HepG2 (cell line): ENCODE measurements at regions not wholly inside any gene's neighbourhood (a gene's known extent, or its start where the extent isn't known, plus 50 kb on each side); places are given as distances from the start of the nearest gene placed in this dataset.

ENCODE experiments used
- ATAC-seq: fragments of 200-7000 bp; cut with Tn5 transposase; 3 replicates; pipeline ENCODE4 v1.9.1; 2020; ENCODE audit warnings: mild to moderate bottlenecking, moderate library complexity
- BruUV-seq: library from RNA; stranded (reverse); fragments of 400-500 nt; replicated peaks from 2 replicates; lab custom pipeline; 2021; lab: Mats Ljungman, UMichigan
- CTCF ChIA-PET: fragments of 300-600 bp; formaldehyde crosslinking; extraction: SDS; loops from one replicate; lab custom pipeline; 2021; ENCODE audit warnings: low total read pairs, inconsistent platforms, low intra/inter-chr PET ratio; lab: Yijun Ruan, JAX
- POLR2A ChIA-PET: fragments of 350-600 bp; sonication (Branson Sonifier 250); formaldehyde crosslinking; loops from one replicate; lab custom pipeline; 2020; ENCODE audit warnings: antibody characterized with exemption, inconsistent platforms; lab: Yijun Ruan, JAX
- DNase-seq: peaks from one replicate; pipeline ENCODE4 v3.0.0-alpha.2; 2015; ENCODE audit warnings: low spot score
- FAIRE-seq: peaks from 3 replicates; lab custom pipeline; 2011; peaks lifted over from hg19 to GRCh38; lab: Jason Lieb, UNC
- H2AFZ ChIP-seq: one replicate; pipeline ENCODE4 v1.6.1; 2011; ENCODE audit warnings: low read length, inconsistent platforms
- H3K27ac ChIP-seq: fragments of 300-600 bp; 3 replicates; pipeline ENCODE4 v1.8.0; 2011; ENCODE audit warnings: mixed run types, mild to moderate bottlenecking, mixed read lengths, low read length, inconsistent platforms; ENCODE audit not compliant: insufficient read depth; ENCODE audit errors: extremely low read length
- H3K27me3 ChIP-seq, 2 experiments: fragments of 200-600 bp in 1 of 2; 2 replicates in 1 of 2; 3 replicates in 1 of 2; pipeline versions ENCODE4 v1.6.0 to v1.8.0; 2011; ENCODE audit warnings: low read length in 2 of 2, mild to moderate bottlenecking in 2 of 2, moderate library complexity in 2 of 2, inconsistent platforms in 1 of 2; ENCODE audit not compliant: insufficient read depth in 2 of 2, control insufficient read depth in 1 of 2
- H3K36me3 ChIP-seq, 2 experiments: fragments of 200-600 bp in 1 of 2; replicated peaks in 1 of 2; 2 replicates in 1 of 2; 3 replicates in 1 of 2; pipeline versions ENCODE4 v1.5.1 to v1.8.0; 2011; ENCODE audit warnings: low read length in 2 of 2, inconsistent platforms in 1 of 2; ENCODE audit not compliant: insufficient read depth in 2 of 2, control insufficient read depth in 1 of 2
- H3K4me1 ChIP-seq: 2 replicates; pipeline ENCODE4 v1.5.1; 2012; ENCODE audit warnings: low read length, inconsistent platforms; ENCODE audit not compliant: insufficient read depth
- H3K4me2 ChIP-seq: 2 replicates; pipeline ENCODE4 v1.6.0; 2011; ENCODE audit warnings: low read depth, low read length, inconsistent platforms
- H3K4me3 ChIP-seq, 3 experiments: fragments of 200-600 bp in 1 of 3; sonication (generic), shearing (Covaris generic) in 1 of 3; replicated peaks in 1 of 3; 2 replicates each; pipeline ENCODE4 v1.5.1; 2011 to 2016; ENCODE audit warnings: low read length in 3 of 3, inconsistent platforms in 2 of 3, low read depth in 2 of 3, mild to moderate bottlenecking in 2 of 3, control low read depth in 1 of 3, mixed read lengths in 1 of 3; ENCODE audit not compliant: insufficient read depth in 1 of 3
- H3K79me2 ChIP-seq: one replicate; pipeline ENCODE4 v1.6.1; 2011; ENCODE audit warnings: low read length, inconsistent platforms; ENCODE audit not compliant: insufficient read depth
- H3K9ac ChIP-seq: 2 replicates; pipeline ENCODE4 v1.6.0; 2011; ENCODE audit warnings: mild to moderate bottlenecking, low read depth, low read length, inconsistent platforms; ENCODE audit not compliant: insufficient read depth
- H3K9me3 ChIP-seq: 2 replicates; pipeline ENCODE4 v1.5.1; 2012; ENCODE audit warnings: mild to moderate bottlenecking, low read length
- H4K20me1 ChIP-seq: 2 replicates; pipeline ENCODE4 v1.6.0; 2011; ENCODE audit warnings: inconsistent platforms, mild to moderate bottlenecking, low read length, moderate library complexity; ENCODE audit not compliant: insufficient read depth
- ATF1 ChIP-seq: IDR thresholded peaks from 2 replicates; pipeline ENCODE4 v1.6.1; 2016; ENCODE audit warnings: mild to moderate bottlenecking, control low read depth
- FOXK1 ChIP-seq: sonication (generic); formaldehyde crosslinking; IDR thresholded peaks from 2 replicates; pipeline ENCODE4 v1.4.0; 2020; ENCODE audit warnings: low read depth, missing genetic modification reagents, borderline replicate concordance
- FOXO1 ChIP-seq: sonication (generic); formaldehyde crosslinking; IDR thresholded peaks from 2 replicates; pipeline ENCODE4 v1.4.0; 2020; ENCODE audit warnings: missing genetic modification reagents
- HCFC1 ChIP-seq: fragments of 150-350 bp; IDR thresholded peaks from 2 replicates; pipeline ENCODE4 v1.6.1; 2014; ENCODE audit warnings: low read depth, low read length
- KDM5A ChIP-seq: fragments of 200-600 bp; sonication (generic); IDR thresholded peaks from 2 replicates; pipeline ENCODE4 v1.7.0; 2018; ENCODE audit warnings: antibody characterized with exemption, mild to moderate bottlenecking, low read length, borderline replicate concordance
- MAZ ChIP-seq, 2 experiments: sonication (generic) in 1 of 2; formaldehyde crosslinking in 1 of 2; IDR thresholded peaks; 2 replicates each; pipeline versions ENCODE4 v1.5.0 to v1.6.1; 2012 to 2020; ENCODE audit warnings: low read depth in 2 of 2, mild to moderate bottlenecking in 2 of 2, borderline replicate concordance in 1 of 2, improper control_type of control experiment in 1 of 2, low read length in 1 of 2, missing genetic modification reagents in 1 of 2, moderate library complexity in 1 of 2
- MED1 ChIP-seq: sonication (generic); formaldehyde crosslinking; IDR thresholded peaks from 2 replicates; pipeline ENCODE4 v1.4.0; 2020; ENCODE audit warnings: missing genetic modification reagents
- RBAK ChIP-seq: sonication (generic); formaldehyde crosslinking; IDR thresholded peaks from 2 replicates; pipeline ENCODE4 v1.5.1; 2020; ENCODE audit warnings: mild to moderate bottlenecking, missing genetic modification reagents
- ZNF232 ChIP-seq: sonication (generic); formaldehyde crosslinking; IDR thresholded peaks from 2 replicates; pipeline ENCODE4 v1.4.0; 2020; ENCODE audit warnings: missing genetic modification reagents, borderline replicate concordance
- ZNF788 ChIP-seq: sonication (generic); formaldehyde crosslinking; IDR thresholded peaks from 2 replicates; pipeline ENCODE4 v1.5.0; 2020; ENCODE audit warnings: mild to moderate bottlenecking, missing genetic modification reagents, borderline replicate concordance
- ZNF841 ChIP-seq: sonication (generic); formaldehyde crosslinking; IDR thresholded peaks from 2 replicates; pipeline ENCODE4 v1.8.1; 2023; ENCODE audit warnings: missing genetic modification reagents, borderline replicate concordance
- WGBS: methylation state at CpG from one replicate; pipeline ENCODE4 v1.1.6; 2017; ENCODE audit warnings: low lambda C conversion rate; 5-methylcytosine and 5-hydroxymethylcytosine counted together
- in situ Hi-C: cut with HindIII; loops from 2 replicates; pipeline ENCODE4 v1.10.0; 2017; ENCODE audit warnings: low pct_unique_long_range_greater_than_20kb; ENCODE audit not compliant: extremely low pct_ligation_motif_present
- intact Hi-C: fragments of 100-400 bp; cut with micrococcal nuclease; formaldehyde crosslinking; loops from one replicate; pipeline ENCODE4 v1.10.0; 2022; ENCODE audit not compliant: unreplicated experiment
- TF ChIP-seq, protein P1 (sequence below): sonication (generic); formaldehyde crosslinking; IDR thresholded peaks from 2 replicates; pipeline ENCODE4 v1.5.0; 2020; ENCODE audit warnings: missing genetic modification reagents

DNA sequence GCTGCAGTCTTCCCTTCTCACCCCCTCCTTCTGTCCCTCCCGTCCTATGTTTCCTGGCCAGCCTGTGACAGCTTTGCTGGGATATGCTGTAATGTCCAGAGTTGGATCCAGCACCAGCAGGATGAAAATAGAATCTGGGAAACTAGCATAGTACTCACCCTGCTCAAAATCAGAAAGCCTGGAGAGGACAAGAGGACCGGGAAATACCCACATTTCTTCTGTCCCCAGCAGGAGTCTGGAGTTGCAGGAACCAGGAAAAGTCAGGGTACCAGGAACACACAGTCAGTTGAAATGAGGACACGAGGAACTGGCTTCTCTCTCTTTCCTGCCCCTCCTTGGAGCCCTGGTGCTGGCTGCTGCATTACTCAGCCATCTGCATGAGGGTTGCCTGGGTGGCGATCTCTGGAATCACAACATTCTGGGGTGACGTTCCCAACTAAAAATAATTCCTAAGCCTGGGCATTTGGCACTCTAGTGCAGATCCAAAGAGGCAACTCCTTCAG lies 59.6 kb upstream of the NFIL3 start:
- Histone ChIP-seq H3K4me1 (no peaks in the 10 kb centered on the region), H3K9me3 (no peaks in the 10 kb centered on the region), H3K79me2 (no peaks in the 10 kb centered on the region), H2AFZ (no peak overlapping the region), H3K36me3 (no peaks in the 10 kb centered on the region), H3K27me3 (peaks cover 0 to 32% of the 10 kb centered on the region in 2 experiments; a peak in 2 of 5 replicates), H3K4me3 (no peak overlapping the region), H3K27ac (no peak overlapping the region), H3K9ac (no peak overlapping the region), H4K20me1 (no peaks in the 10 kb centered on the region), H3K4me2 (no peak overlapping the region)
- ATAC-seq (no peak), DNase-seq (no peak), FAIRE-seq (no peak)
- TF ChIP-seq RBAK (CRISPR knock-in tag) (no peak), KDM5A (no peak), ZNF232 (no peak), FOXK1 (CRISPR knock-in tag) (no peak), MAZ (IDR thresholded peaks at IDR 0.05; ENCODE audit: borderline replicate concordance, low read depth, low read length) (no peak), MAZ (CRISPR knock-in tag; IDR thresholded peaks at IDR 0.05; ENCODE audit: low read depth) (no peak), ZNF788 (no peak), FOXO1 (CRISPR knock-in tag) (no peak), ZNF841 (CRISPR knock-in tag) (no peak), ATF1 (no peak), MED1 (CRISPR knock-in tag) (no peak), HCFC1 (no peak)
- TF ChIP-seq, protein P1, sequence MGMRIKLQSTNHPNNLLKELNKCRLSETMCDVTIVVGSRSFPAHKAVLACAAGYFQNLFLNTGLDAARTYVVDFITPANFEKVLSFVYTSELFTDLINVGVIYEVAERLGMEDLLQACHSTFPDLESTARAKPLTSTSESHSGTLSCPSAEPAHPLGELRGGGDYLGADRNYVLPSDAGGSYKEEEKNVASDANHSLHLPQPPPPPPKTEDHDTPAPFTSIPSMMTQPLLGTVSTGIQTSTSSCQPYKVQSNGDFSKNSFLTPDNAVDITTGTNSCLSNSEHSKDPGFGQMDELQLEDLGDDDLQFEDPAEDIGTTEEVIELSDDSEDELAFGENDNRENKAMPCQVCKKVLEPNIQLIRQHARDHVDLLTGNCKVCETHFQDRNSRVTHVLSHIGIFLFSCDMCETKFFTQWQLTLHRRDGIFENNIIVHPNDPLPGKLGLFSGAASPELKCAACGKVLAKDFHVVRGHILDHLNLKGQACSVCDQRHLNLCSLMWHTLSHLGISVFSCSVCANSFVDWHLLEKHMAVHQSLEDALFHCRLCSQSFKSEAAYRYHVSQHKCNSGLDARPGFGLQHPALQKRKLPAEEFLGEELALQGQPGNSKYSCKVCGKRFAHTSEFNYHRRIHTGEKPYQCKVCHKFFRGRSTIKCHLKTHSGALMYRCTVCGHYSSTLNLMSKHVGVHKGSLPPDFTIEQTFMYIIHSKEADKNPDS (CRISPR knock-in tag): no peak
- WGBS: 7% methylated on average over 4 of the region's 5 CpGs
- BruUV-seq: no TSS peak
- POLR2A ChIA-PET: no interaction called here
- intact Hi-C loops (no loop called here), in situ Hi-C loops (no loop called here)
- CTCF ChIA-PET: no interaction called here
